ENCODE measurements at regions not wholly inside any gene's neighbourhood (a gene's known extent, or its start where the extent isn't known, plus 50 kb on each side); places are given as distances from the start of the nearest gene placed in this dataset.
"Not testable (repeated sequence)": the region's sequence is repeated elsewhere in the genome, so short reads cannot be mapped to it uniquely, and the experiment has no call there.

DNA sequence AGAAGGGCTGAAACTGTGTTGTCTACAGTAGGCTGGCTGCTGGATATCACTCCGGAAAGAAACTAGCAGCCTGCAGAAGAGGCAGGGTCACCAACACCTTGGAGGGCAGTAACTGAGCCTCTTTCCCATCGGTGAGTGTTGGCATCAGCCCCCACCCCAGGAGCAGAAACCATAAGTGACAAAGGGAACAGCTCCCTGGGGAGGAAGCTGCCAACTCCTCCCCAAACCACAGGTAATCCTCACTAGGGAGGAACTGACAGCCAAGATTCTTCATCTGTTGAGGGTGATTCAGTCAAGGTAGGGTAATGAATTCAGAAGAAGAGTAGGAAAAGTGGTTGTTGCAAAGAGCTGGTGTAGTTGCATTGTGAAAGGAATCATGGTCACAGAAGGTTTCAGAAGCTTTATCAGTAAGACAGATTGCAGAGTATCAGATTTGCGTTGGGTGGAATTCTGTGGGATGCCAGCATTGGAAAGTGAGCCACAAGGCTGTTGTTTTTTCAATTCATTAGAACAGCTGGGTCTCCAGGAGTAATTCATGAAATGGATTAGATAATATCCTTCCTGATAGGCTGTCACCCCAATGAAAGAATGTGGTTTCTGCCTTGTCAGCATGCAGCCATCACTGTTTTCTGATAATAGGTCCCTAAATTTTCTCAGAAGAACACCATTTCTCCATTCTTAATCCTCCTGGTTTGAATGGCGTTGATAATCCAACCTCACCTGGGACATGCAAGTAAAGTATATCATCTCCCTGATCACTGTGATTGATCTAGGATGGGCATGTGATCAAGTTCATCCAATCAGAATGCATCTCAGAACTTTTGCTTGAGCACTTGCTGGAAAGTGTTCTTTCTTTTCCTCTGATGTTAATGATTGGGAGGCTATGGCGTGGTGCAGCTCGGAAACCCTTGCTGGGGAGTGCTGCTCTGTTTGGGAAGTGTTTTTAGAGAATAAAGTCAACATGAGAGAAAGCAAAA, 75.0 kb upstream of the CTBP2 start:
- Mint-ChIP-seq H3K36me3 (no peaks in the 10 kb centered on the region), H3K27me3 (ENCODE audit: insufficient read depth, low read depth) (no peaks in the 10 kb centered on the region), H3K9me3 (peaks cover 24% of the 10 kb centered on the region), H3K4me3 (no peak overlapping the region), H3K4me1 (peaks cover 25% of the 10 kb centered on the region), H3K27ac (no peak overlapping the region)
- Histone ChIP-seq H3K27ac (no peak overlapping the region), H3K9ac (no peak overlapping the region), H4K20me1 (ENCODE audit: low read depth) (no peaks in the 10 kb centered on the region), H3K4me1 (peaks cover 12% of the 10 kb centered on the region), H3K27me3 (no peaks in the 10 kb centered on the region), H3K79me2 (ENCODE audit: low read depth) (no peaks in the 10 kb centered on the region), H3K36me3 (no peaks in the 10 kb centered on the region), H3K9me3 (ENCODE audit: low read depth) (peaks cover 5% of the 10 kb centered on the region), H3K4me3 (no peak overlapping the region), H2AFZ (replicated peaks) (no peak overlapping the region), H3F3A (ENCODE audit: low read depth) (no peaks in the 10 kb centered on the region), H3K4me2 (no peak overlapping the region)
- TF ChIP-seq, protein P1, sequence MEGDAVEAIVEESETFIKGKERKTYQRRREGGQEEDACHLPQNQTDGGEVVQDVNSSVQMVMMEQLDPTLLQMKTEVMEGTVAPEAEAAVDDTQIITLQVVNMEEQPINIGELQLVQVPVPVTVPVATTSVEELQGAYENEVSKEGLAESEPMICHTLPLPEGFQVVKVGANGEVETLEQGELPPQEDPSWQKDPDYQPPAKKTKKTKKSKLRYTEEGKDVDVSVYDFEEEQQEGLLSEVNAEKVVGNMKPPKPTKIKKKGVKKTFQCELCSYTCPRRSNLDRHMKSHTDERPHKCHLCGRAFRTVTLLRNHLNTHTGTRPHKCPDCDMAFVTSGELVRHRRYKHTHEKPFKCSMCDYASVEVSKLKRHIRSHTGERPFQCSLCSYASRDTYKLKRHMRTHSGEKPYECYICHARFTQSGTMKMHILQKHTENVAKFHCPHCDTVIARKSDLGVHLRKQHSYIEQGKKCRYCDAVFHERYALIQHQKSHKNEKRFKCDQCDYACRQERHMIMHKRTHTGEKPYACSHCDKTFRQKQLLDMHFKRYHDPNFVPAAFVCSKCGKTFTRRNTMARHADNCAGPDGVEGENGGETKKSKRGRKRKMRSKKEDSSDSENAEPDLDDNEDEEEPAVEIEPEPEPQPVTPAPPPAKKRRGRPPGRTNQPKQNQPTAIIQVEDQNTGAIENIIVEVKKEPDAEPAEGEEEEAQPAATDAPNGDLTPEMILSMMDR (IDR thresholded peaks at IDR 0.05) = no peak
- TF ChIP-seq EZH2phosphoT487 (IDR thresholded peaks at IDR 0.05) (no peak), EZH2 (IDR thresholded peaks at IDR 0.05) (no peak)
- no peak for DNase-seq (ENCODE audit: low spot score)

DNA sequence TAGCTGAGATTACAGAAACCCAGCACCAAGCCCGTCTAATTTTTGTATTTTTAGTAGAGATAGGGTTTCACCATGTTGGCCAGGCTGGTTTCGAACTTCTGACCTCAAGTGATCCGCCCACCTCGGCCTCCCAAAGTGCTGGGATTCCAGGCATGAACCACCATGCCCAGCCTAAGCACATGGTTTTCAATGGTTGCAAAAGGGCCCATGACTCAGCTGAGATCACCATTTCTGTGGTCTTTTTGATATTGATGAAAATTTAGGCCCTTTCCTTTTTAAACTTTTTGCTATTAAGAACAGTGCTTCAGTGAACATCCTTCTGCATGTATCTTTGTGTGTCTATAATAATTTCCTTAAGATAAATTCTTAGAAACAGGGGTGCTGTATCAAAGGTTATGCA, 74.2 kb upstream of the CTBP2 start:
- not testable (repeated sequence) for H3K27me3 Mint-ChIP-seq (ENCODE audit: insufficient read depth, low read depth); H3F3A ChIP-seq (ENCODE audit: low read depth); H3K4me3 ChIP-seq; H3K9ac ChIP-seq; H3K27ac Mint-ChIP-seq; H3K27ac ChIP-seq; H3K9me3 ChIP-seq (ENCODE audit: low read depth); H3K4me3 Mint-ChIP-seq; H3K4me2 ChIP-seq; H3K79me2 ChIP-seq (ENCODE audit: low read depth); H2AFZ ChIP-seq (replicated peaks); H3K36me3 ChIP-seq; H3K27me3 ChIP-seq; H4K20me1 ChIP-seq (ENCODE audit: low read depth); H3K36me3 Mint-ChIP-seq; DNase-seq (ENCODE audit: low spot score)
- Mint-ChIP-seq H3K4me1 (peaks cover 30% of the 10 kb centered on the region), H3K9me3 (peaks cover 21% of the 10 kb centered on the region)
- H3K4me1 ChIP-seq = peaks cover 12% of the 10 kb centered on the region

DNA sequence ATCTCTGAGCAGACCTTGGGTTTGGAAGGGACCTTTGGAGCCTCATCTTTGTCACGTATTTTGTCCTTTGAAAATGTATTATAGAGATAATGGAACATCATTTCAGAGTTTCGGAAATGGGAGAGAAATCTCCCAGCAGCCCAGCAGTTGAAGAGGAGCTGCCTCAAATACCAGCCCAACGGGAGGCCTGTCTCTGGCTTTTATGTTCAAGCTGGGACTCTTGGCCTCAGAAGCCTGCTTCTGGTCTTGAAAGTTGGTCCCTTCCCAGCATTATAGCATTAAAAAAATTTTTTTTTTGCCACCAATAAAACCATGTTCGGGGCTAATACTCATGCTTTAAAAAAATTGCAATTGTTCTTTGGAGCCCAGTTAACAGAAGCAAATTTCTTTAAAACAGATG, 73.4 kb upstream of the CTBP2 start:
- Histone ChIP-seq H4K20me1 (ENCODE audit: low read depth) (no peaks in the 10 kb centered on the region), H3K4me2 (no peak overlapping the region), H3K4me3 (no peak overlapping the region), H3K27ac (no peak overlapping the region), H3K27me3 (no peaks in the 10 kb centered on the region), H3K79me2 (ENCODE audit: low read depth) (no peaks in the 10 kb centered on the region), H3F3A (ENCODE audit: low read depth) (no peaks in the 10 kb centered on the region), H3K9me3 (ENCODE audit: low read depth) (peaks cover 5% of the 10 kb centered on the region), H3K9ac (no peak overlapping the region), H3K36me3 (no peaks in the 10 kb centered on the region), H2AFZ (replicated peaks) (no peak overlapping the region), H3K4me1 (peaks cover 12% of the 10 kb centered on the region)
- peaks cover 15% of the 10 kb centered on the region for H3K9me3 Mint-ChIP-seq
- DNase-seq (ENCODE audit: low spot score) = no peak
- no peaks in the 10 kb centered on the region for H3K27me3 Mint-ChIP-seq (ENCODE audit: insufficient read depth, low read depth)
- TF ChIP-seq EZH2phosphoT487 (IDR thresholded peaks at IDR 0.05) (no peak), EZH2 (IDR thresholded peaks at IDR 0.05) (no peak)
- TF ChIP-seq, protein P1 (IDR thresholded peaks at IDR 0.05) = no peak
- H3K4me1 Mint-ChIP-seq = peaks cover 38% of the 10 kb centered on the region
- no peaks in the 10 kb centered on the region for H3K36me3 Mint-ChIP-seq
- no peak overlapping the region for H3K27ac Mint-ChIP-seq
- H3K4me3 Mint-ChIP-seq = no peak overlapping the region

DNA sequence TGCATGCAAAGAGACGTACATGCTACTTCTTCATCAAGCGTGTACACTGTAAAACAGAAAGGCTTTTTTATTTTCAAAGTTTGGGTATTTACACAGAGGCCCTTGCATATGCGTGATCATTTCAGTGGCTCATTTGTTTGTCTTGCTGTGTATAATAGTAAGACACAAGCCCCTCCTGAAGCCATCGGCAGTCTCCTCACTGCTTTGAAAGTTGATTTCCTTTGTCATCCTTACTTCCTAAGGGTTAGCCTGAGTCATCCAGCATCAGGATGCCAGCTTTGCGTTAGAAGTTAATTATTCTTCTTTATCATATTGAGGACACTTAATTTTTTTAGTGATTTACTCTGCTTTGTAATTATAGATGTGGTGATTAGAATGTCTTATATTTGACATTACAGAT, 72.5 kb upstream of the CTBP2 start:
- Mint-ChIP-seq H3K27me3 (ENCODE audit: insufficient read depth, low read depth) (no peaks in the 10 kb centered on the region), H3K9me3 (peaks cover 7% of the 10 kb centered on the region), H3K27ac (no peak overlapping the region), H3K4me3 (no peak overlapping the region), H3K36me3 (no peaks in the 10 kb centered on the region), H3K4me1 (peaks cover 38% of the 10 kb centered on the region)
- Histone ChIP-seq H3K27ac (no peak overlapping the region), H3K4me1 (peaks cover 12% of the 10 kb centered on the region), H2AFZ (replicated peaks) (no peak overlapping the region), H3K36me3 (no peaks in the 10 kb centered on the region), H3K79me2 (ENCODE audit: low read depth) (no peaks in the 10 kb centered on the region), H4K20me1 (ENCODE audit: low read depth) (no peaks in the 10 kb centered on the region), H3K27me3 (no peaks in the 10 kb centered on the region), H3K9me3 (ENCODE audit: low read depth) (peaks cover 2% of the 10 kb centered on the region), H3K4me2 (no peak overlapping the region), H3F3A (ENCODE audit: low read depth) (no peaks in the 10 kb centered on the region), H3K9ac (no peak overlapping the region), H3K4me3 (no peak overlapping the region)
- DNase-seq (ENCODE audit: low spot score) = no peak
- TF ChIP-seq EZH2phosphoT487 (IDR thresholded peaks at IDR 0.05) (no peak), EZH2 (IDR thresholded peaks at IDR 0.05) (no peak)
- TF ChIP-seq, protein P1 (IDR thresholded peaks at IDR 0.05) = no peak

Measured in neural progenitor cell (in vitro differentiated cells).